Panc1 (cell line): ENCODE measurements at regions not wholly inside any gene's neighbourhood (a gene's known extent, or its start where the extent isn't known, plus 50 kb on each side); places are given as distances from the start of the nearest gene placed in this dataset.

Experiments
- ATAC-seq: fragments of 200-7000 bp; cut with Tn5 transposase; 2 replicates; pipeline ENCODE4 v1.9.1; 2020; ENCODE audit warnings: mild to moderate bottlenecking, moderate library complexity
- BruUV-seq: library from RNA; stranded (reverse); fragments of 400-500 nt; replicated peaks from 2 replicates; lab custom pipeline; 2021; lab: Mats Ljungman, UMichigan
- CTCF ChIA-PET: fragments of 300-600 bp; sonication (Branson Sonifier 250); formaldehyde crosslinking; loops from one replicate; lab custom pipeline; 2022; ENCODE audit warnings: antibody characterized with exemption; lab: Charles Lee
- POLR2A ChIA-PET: fragments of 300-600 bp; sonication (Branson Sonifier 250); formaldehyde crosslinking; loops from one replicate; lab custom pipeline; 2022; ENCODE audit warnings: antibody characterized with exemption; lab: Charles Lee
- DNase-seq: peaks from one replicate; pipeline ENCODE4 v3.0.0-alpha.2; 2010; ENCODE audit warnings: low read depth, low spot score
- H3K27ac ChIP-seq: 2 replicates; pipeline ENCODE4 v1.5.1; 2011; ENCODE audit warnings: mild to moderate bottlenecking, low read length, inconsistent platforms
- H3K27me3 ChIP-seq: fragments of 200-500 bp; sonication (Bioruptor generic); 2 replicates; pipeline ENCODE4 v1.6.0; 2014; ENCODE audit warnings: low read length, inconsistent platforms; ENCODE audit not compliant: control insufficient read depth, insufficient read depth
- H3K36me3 ChIP-seq: fragments of 200-500 bp; sonication (Bioruptor generic); 2 replicates; pipeline ENCODE4 v1.5.1; 2014; ENCODE audit warnings: inconsistent platforms, mild to moderate bottlenecking, low read length, moderate library complexity; ENCODE audit not compliant: control insufficient read depth, insufficient read depth
- H3K4me1 ChIP-seq: 2 replicates; pipeline ENCODE4 v1.5.1; 2011; ENCODE audit warnings: inconsistent platforms, mild to moderate bottlenecking, low read length, moderate library complexity; ENCODE audit not compliant: control insufficient read depth, insufficient read depth
- H3K4me3 ChIP-seq, 2 experiments: 2 replicates each; pipeline ENCODE4 v1.5.1; 2011 to 2012; ENCODE audit warnings: low read depth in 2 of 2, low read length in 2 of 2, mild to moderate bottlenecking in 2 of 2, inconsistent platforms in 1 of 2, moderate library complexity in 1 of 2
- H3K9me3 ChIP-seq: fragments of 200-500 bp; sonication (Bioruptor generic); 2 replicates; pipeline ENCODE4 v1.5.1; 2014; ENCODE audit warnings: low read depth, mild to moderate bottlenecking, inconsistent platforms, low read length, moderate library complexity; ENCODE audit not compliant: control insufficient read depth, insufficient read depth
- POLR2AphosphoS5 ChIP-seq: IDR thresholded peaks from 2 replicates; pipeline ENCODE4 v1.6.1; 2012; ENCODE audit warnings: mild to moderate bottlenecking, low read depth, low read length, moderate library complexity
- SIN3A ChIP-seq: IDR thresholded peaks from 2 replicates; pipeline ENCODE4 v1.6.1; 2012; ENCODE audit warnings: low read depth, mild to moderate bottlenecking, low read length, moderate library complexity, borderline replicate concordance; ENCODE audit not compliant: insufficient read depth
- TCF7L2 ChIP-seq: IDR thresholded peaks from 2 replicates; pipeline ENCODE4 v1.6.1; 2011; ENCODE audit warnings: mild to moderate bottlenecking, low read depth, low read length, inconsistent platforms
- in situ Hi-C: cut with HindIII; loops from 2 replicates; pipeline ENCODE4 v1.10.0; 2016; ENCODE audit warnings: low sequenced_read_pairs, low pct_unique_long_range_greater_than_20kb
- intact Hi-C: fragments of 100-400 bp; cut with micrococcal nuclease; formaldehyde crosslinking; loops from one replicate; pipeline ENCODE4 v1.10.0; 2022; ENCODE audit not compliant: unreplicated experiment
- TF ChIP-seq, protein P1 (sequence below), 2 experiments: IDR thresholded peaks; 2 replicates each; pipeline ENCODE4 v1.6.1; 2011 to 2012; ENCODE audit warnings: low read depth in 2 of 2, control low read depth in 1 of 2, low read length in 1 of 2, mild to moderate bottlenecking in 1 of 2, moderate library complexity in 1 of 2; ENCODE audit not compliant: insufficient read depth in 1 of 2
- TF ChIP-seq, protein P2 (sequence below): fragments of 450-650 bp; IDR thresholded peaks from 2 replicates; pipeline ENCODE4 v1.5.1; 2017; ENCODE audit warnings: mild to moderate bottlenecking

DNA sequence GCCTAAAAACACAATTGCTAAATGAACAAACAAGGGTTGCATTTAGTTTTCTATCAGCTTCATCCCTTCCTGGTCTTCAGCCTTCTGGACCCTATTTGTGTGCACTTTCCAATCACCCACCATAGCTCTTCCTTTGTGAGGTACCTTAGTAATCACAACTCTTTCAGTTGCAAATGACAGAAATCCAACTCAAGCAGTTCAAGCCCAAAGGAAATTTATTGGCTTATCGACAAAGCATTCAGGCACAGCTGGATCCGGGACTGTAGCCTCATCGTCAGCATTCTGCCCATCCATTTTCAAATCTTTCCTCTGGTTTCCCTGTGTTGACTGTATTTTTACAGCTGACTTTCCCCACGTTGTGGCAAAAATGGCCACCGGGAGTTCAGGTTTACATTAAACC is 148.6 kb upstream of the VASH1 start:
- CTCF ChIA-PET, result no interaction called here
- BruUV-seq, result no TSS peak
- in situ Hi-C loops (no loop called here), intact Hi-C loops (no loop called here)
- no peak overlapping the region for H3K4me3 ChIP-seq
- POLR2A ChIA-PET, result no interaction called here
- no peaks in the 10 kb centered on the region for H3K36me3 ChIP-seq
- no peak overlapping the region for H3K27ac ChIP-seq
- peaks cover 5% of the 10 kb centered on the region for H3K27me3 ChIP-seq
- ATAC-seq, result no peak
- H3K4me1 ChIP-seq, result no peaks in the 10 kb centered on the region
- H3K9me3 ChIP-seq, result no peaks in the 10 kb centered on the region; the same call in 1 of the 2 replicates
- TF ChIP-seq SIN3A (no peak), TCF7L2 (no peak), POLR2AphosphoS5 (no peak)
- TF ChIP-seq, protein P1, sequence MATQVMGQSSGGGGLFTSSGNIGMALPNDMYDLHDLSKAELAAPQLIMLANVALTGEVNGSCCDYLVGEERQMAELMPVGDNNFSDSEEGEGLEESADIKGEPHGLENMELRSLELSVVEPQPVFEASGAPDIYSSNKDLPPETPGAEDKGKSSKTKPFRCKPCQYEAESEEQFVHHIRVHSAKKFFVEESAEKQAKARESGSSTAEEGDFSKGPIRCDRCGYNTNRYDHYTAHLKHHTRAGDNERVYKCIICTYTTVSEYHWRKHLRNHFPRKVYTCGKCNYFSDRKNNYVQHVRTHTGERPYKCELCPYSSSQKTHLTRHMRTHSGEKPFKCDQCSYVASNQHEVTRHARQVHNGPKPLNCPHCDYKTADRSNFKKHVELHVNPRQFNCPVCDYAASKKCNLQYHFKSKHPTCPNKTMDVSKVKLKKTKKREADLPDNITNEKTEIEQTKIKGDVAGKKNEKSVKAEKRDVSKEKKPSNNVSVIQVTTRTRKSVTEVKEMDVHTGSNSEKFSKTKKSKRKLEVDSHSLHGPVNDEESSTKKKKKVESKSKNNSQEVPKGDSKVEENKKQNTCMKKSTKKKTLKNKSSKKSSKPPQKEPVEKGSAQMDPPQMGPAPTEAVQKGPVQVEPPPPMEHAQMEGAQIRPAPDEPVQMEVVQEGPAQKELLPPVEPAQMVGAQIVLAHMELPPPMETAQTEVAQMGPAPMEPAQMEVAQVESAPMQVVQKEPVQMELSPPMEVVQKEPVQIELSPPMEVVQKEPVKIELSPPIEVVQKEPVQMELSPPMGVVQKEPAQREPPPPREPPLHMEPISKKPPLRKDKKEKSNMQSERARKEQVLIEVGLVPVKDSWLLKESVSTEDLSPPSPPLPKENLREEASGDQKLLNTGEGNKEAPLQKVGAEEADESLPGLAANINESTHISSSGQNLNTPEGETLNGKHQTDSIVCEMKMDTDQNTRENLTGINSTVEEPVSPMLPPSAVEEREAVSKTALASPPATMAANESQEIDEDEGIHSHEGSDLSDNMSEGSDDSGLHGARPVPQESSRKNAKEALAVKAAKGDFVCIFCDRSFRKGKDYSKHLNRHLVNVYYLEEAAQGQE (IDR thresholded peaks at IDR 0.05; ENCODE audit: insufficient read depth in 1 of 2, low read depth in 2 of 2, low read length in 1 of 2), result no peak
- TF ChIP-seq, protein P2, sequence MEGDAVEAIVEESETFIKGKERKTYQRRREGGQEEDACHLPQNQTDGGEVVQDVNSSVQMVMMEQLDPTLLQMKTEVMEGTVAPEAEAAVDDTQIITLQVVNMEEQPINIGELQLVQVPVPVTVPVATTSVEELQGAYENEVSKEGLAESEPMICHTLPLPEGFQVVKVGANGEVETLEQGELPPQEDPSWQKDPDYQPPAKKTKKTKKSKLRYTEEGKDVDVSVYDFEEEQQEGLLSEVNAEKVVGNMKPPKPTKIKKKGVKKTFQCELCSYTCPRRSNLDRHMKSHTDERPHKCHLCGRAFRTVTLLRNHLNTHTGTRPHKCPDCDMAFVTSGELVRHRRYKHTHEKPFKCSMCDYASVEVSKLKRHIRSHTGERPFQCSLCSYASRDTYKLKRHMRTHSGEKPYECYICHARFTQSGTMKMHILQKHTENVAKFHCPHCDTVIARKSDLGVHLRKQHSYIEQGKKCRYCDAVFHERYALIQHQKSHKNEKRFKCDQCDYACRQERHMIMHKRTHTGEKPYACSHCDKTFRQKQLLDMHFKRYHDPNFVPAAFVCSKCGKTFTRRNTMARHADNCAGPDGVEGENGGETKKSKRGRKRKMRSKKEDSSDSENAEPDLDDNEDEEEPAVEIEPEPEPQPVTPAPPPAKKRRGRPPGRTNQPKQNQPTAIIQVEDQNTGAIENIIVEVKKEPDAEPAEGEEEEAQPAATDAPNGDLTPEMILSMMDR, result no peak
- no peak for DNase-seq

GRCh38 chr14:76613616-76614015 is 147.7 kb upstream of the VASH1 start:
- ChIA-PET POLR2A (no interaction called here), CTCF (no interaction called here)
- Histone ChIP-seq H3K27ac (no peak overlapping the region), H3K4me1 (no peaks in the 10 kb centered on the region), H3K9me3 (no peaks in the 10 kb centered on the region; the same call in 1 of the 2 replicates), H3K4me3 (no peak overlapping the region), H3K27me3 (peaks cover 5% of the 10 kb centered on the region), H3K36me3 (no peaks in the 10 kb centered on the region)
- no peak for DNase-seq
- ATAC-seq, result no peak
- no TSS peak for BruUV-seq
- intact Hi-C loops, result no loop called here
- in situ Hi-C loops, result no loop called here
- TF ChIP-seq, protein P1 (IDR thresholded peaks at IDR 0.05; ENCODE audit: insufficient read depth in 1 of 2, low read depth in 2 of 2, low read length in 1 of 2), result no peak
- TF ChIP-seq, protein P2, result no peak
- no peak for TF ChIP-seq SIN3A
